Heart right ventricle (tissue), 16 donors: ENCODE measurements at regions not wholly inside any gene's neighbourhood (a gene's known extent, or its start where the extent isn't known, plus 50 kb on each side); places are given as distances from the start of the nearest gene placed in this dataset.

ENCODE experiments used
- ATAC-seq, 8 donors: fragments of 200-7000 bp; cut with Tn5 transposase; one replicate each; pipeline ENCODE4 v1.9.1; 2020; ENCODE audit warnings: mild to moderate bottlenecking in 8 of 8, moderate library complexity in 8 of 8, moderate number of reproducible peaks in 1 of 8
- DNase-seq, 2 donors: peaks; one replicate each; pipeline ENCODE4 v3.0.0-alpha.2; 2020
- H3K27ac ChIP-seq, 10 donors: fragments of 200-600 bp; sonication (generic) in 2 of 10; one replicate each; pipeline versions ENCODE4 v1.5.0 to v1.8.0; 2020 to 2022; ENCODE audit warnings: mild to moderate bottlenecking in 3 of 10
- H3K27me3 ChIP-seq, 7 donors: fragments of 200-600 bp; one replicate each; pipeline ENCODE4 v1.8.0; 2021 to 2022; ENCODE audit warnings: mild to moderate bottlenecking in 2 of 7
- H3K36me3 ChIP-seq, 9 donors: fragments of 200-600 bp; sonication (generic) in 1 of 9; one replicate each; pipeline versions ENCODE4 v1.5.0 to v1.8.0; 2020 to 2022; ENCODE audit warnings: mild to moderate bottlenecking in 2 of 9
- H3K4me1 ChIP-seq, 9 donors: fragments of 200-600 bp; sonication (generic) in 1 of 9; one replicate each; pipeline versions ENCODE4 v1.5.0 to v1.8.0; 2020 to 2022; ENCODE audit warnings: mild to moderate bottlenecking in 4 of 9
- H3K4me3 ChIP-seq, 10 donors: fragments of 200-600 bp; sonication (generic) in 2 of 10; one replicate each; pipeline versions ENCODE4 v1.5.0 to v1.8.0; 2020 to 2022; ENCODE audit warnings: mild to moderate bottlenecking in 7 of 10, moderate library complexity in 2 of 10
- H3K9me3 ChIP-seq, 11 donors: fragments of 200-600 bp in 10 of 11; sonication (generic) in 2 of 11; one replicate each; pipeline versions ENCODE4 v1.5.0 to v1.8.0; 2013 to 2022; ENCODE audit warnings: mild to moderate bottlenecking in 2 of 11, control low read depth in 1 of 11, moderate library complexity in 1 of 11
- WGBS, 2 donors: extraction: QIAGEN DNeasy Blood & Tissue Kit; methylation state at CpG; one replicate each; pipeline ENCODE4 v1.1.7; 2013; ENCODE audit warnings: inconsistent platforms in 1 of 2; 5-methylcytosine and 5-hydroxymethylcytosine counted together
- intact Hi-C, 10 donors: fragments of 100-400 bp; cut with DNase I; formaldehyde crosslinking; loops; one replicate each; pipeline versions ENCODE4 v1.11.1 to v1.14.2; 2022
- TF ChIP-seq, protein P1 (sequence below), 9 donors: fragments of 200-600 bp; sonication (generic) in 2 of 9; IDR thresholded peaks; one replicate each; pipeline versions ENCODE4 v1.5.0 to v1.8.0; 2021 to 2022; ENCODE audit warnings: antibody characterized with exemption in 9 of 9, mild to moderate bottlenecking in 5 of 9, moderate library complexity in 1 of 9
- donor health status: Arrhythmogenic right ventricular cardiomyopathy.
- donor health status: ischemic (EF 13 %, LVEDD 7.1; RV severe dilation, severe dysfunction).
- donor health status: healthy with polysubstance abuse.
- donor health status: DM: no; HTN: yes; CAD: no.
- donor health status: DM: no; HTN: no; CAD: no.
- donor health status: ischemic (EF 25% LVEDD 6.9; RV normal size, moderate dysfunction).
- donor health status: ischemic (EF 25% LVEDD 5.7; RV mildly dilated, moderate dysfunction).
- donor health status: healthy.
- donor health status: DM: yes; HTN: yes; CAD: no.
- donor health status: Ischemic cardiomyopathy.
- donor health status: ischemic (EF 35%, LVEDD 5.7; RV mildly dilated, moderate dysfunction).
- donor health status: nonischemic (EF 11% LVEDD 7.7; RV severe dilation, severe dysfunction).
- donor health status: DM: yes; HTN: yes; CAD: no.
- donor health status: PGD.
- donor health status: ischemic (EF 29% LVEDD 5.4; RV normal size, mild dysfunction).
- donor health status: nonischemic (EF 23%, LVEDD 6.1; RV moderate dilation, normal function).

DNA sequence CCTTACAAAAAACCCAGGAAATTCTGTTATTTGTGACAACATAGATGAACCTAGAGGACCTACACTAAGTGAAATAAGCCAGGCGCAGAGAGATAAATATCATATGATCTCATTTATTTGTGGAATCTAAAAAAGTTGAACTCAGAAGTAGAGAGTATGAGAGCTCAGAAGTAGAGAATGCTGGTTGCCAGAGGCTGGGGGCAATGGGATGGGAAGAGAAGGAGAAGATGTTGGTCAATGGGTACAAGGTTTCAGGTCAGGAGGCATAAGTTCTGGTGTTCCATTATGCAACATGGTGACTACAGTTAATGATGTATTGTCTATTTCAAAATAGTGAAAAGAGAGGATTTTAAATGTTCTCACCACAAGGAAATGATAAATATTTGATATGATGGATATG lies 259.1 kb upstream of the POU3F1 start:
- H3K4me3 ChIP-seq: no peak overlapping the region
- H3K9me3 ChIP-seq: no peaks in the 10 kb centered on the region
- TF ChIP-seq, protein P1, sequence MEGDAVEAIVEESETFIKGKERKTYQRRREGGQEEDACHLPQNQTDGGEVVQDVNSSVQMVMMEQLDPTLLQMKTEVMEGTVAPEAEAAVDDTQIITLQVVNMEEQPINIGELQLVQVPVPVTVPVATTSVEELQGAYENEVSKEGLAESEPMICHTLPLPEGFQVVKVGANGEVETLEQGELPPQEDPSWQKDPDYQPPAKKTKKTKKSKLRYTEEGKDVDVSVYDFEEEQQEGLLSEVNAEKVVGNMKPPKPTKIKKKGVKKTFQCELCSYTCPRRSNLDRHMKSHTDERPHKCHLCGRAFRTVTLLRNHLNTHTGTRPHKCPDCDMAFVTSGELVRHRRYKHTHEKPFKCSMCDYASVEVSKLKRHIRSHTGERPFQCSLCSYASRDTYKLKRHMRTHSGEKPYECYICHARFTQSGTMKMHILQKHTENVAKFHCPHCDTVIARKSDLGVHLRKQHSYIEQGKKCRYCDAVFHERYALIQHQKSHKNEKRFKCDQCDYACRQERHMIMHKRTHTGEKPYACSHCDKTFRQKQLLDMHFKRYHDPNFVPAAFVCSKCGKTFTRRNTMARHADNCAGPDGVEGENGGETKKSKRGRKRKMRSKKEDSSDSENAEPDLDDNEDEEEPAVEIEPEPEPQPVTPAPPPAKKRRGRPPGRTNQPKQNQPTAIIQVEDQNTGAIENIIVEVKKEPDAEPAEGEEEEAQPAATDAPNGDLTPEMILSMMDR (IDR thresholded peaks at IDR 0.05): no peak
- ATAC-seq: no peak
- WGBS, 2 donors: 93 to 97% methylated on average over 1 of the region's 1 CpG
- intact Hi-C loops: no loop called here
- H3K27ac ChIP-seq: no peak overlapping the region
- H3K36me3 ChIP-seq: no peaks in the 10 kb centered on the region
- no peaks in the 10 kb centered on the region for H3K4me1 ChIP-seq
- H3K27me3 ChIP-seq: peaks cover 0 to 73% (median 41%) of the 10 kb centered on the region in 7 donors
- DNase-seq: no peak

DNA sequence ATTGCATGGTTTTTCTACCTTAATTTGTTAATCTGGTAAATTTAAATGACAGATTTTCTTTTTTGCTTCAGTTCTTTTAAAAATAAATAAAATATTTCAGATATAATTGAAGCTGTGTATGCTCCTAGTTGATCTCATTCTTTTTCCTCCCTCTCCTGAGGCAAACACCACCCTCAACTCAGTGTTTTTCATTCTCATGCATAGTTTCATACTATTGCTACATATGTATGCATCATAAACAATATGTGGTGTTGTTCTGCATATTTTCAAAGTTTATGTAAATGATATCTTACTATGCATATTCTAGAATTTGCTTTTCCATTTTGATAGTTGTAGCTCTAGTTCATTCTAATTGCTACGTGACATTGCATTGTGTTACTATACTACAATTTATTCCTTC lies 257.2 kb upstream of the POU3F1 start:
- H3K27me3 ChIP-seq: peaks cover 0 to 60% (median 38%) of the 10 kb centered on the region in 7 donors
- no peak overlapping the region for H3K27ac ChIP-seq
- WGBS, 2 donors: 80 to 90% methylated on average over 1 of the region's 1 CpG
- no peaks in the 10 kb centered on the region for H3K4me1 ChIP-seq
- DNase-seq: no peak
- no peaks in the 10 kb centered on the region for H3K9me3 ChIP-seq
- ATAC-seq: no peak
- TF ChIP-seq, protein P1 (IDR thresholded peaks at IDR 0.05): no peak
- H3K4me3 ChIP-seq: no peak overlapping the region
- intact Hi-C loops: no loop called here
- H3K36me3 ChIP-seq: no peaks in the 10 kb centered on the region

DNA sequence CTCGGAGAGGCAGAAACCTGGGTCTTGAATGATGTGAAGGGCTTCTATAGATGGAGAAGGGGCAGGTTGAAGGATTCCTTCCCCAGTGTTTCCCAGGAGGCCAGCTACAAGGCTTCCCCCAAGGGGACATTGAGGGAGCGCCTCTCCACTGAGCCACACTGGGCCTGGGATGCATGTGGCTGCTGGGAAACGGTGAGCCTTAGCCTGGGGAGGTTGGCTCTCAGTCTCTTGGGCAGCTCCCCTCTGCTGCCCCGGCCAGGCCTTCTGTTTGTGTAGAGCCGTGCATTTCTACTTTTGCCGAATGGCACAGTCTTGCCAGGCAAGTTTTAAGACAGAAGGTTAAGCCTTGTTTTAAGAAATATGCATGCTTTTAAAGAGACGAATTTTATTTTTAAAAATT lies 254.4 kb upstream of the POU3F1 start:
- H3K4me1 ChIP-seq: no peaks in the 10 kb centered on the region
- no peak overlapping the region for H3K4me3 ChIP-seq
- ATAC-seq: no peak
- no peaks in the 10 kb centered on the region for H3K36me3 ChIP-seq
- H3K27ac ChIP-seq: no peak overlapping the region
- H3K27me3 ChIP-seq: peaks cover 0 to 72% (median 43%) of the 10 kb centered on the region in 7 donors
- TF ChIP-seq, protein P1 (IDR thresholded peaks at IDR 0.05): no peak
- intact Hi-C loops: no loop called here
- DNase-seq: no peak
- no peaks in the 10 kb centered on the region for H3K9me3 ChIP-seq
- WGBS, 2 donors: 71 to 78% methylated on average over 7 of the region's 7 CpGs

DNA sequence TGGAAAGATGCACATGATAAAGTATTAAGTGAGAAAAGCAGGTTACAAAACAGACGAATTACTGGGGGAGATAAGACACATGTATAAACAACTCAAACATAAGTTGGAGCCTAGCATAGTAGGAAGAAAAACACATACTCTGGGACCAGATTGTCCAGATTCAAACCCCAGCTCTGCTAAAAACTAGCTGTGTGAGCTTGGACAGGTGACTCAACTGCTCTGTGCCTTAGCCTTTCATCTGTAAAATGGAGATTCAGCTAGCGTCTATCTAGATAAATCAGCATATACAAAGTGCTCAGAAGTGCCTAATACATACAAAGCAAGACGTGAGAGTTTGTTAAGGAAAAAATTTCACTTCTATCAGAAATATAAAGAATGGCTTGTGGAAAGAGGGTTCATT lies 254.0 kb upstream of the POU3F1 start:
- Histone ChIP-seq H3K4me3 (no peak overlapping the region), H3K4me1 (no peaks in the 10 kb centered on the region), H3K27ac (no peak overlapping the region), H3K9me3 (no peaks in the 10 kb centered on the region), H3K36me3 (no peaks in the 10 kb centered on the region), H3K27me3 (peaks cover 0 to 67% (median 43%) of the 10 kb centered on the region in 7 donors)
- TF ChIP-seq, protein P1 (IDR thresholded peaks at IDR 0.05): no peak
- no peak for DNase-seq
- intact Hi-C loops: no loop called here
- ATAC-seq: no peak
- WGBS, 2 donors: 61 to 64% methylated on average over 3 of the region's 3 CpGs
